ENCODE measurements at regions not wholly inside any gene's neighbourhood (a gene's known extent, or its start where the extent isn't known, plus 50 kb on each side); places are given as distances from the start of the nearest gene placed in this dataset.

DNA sequence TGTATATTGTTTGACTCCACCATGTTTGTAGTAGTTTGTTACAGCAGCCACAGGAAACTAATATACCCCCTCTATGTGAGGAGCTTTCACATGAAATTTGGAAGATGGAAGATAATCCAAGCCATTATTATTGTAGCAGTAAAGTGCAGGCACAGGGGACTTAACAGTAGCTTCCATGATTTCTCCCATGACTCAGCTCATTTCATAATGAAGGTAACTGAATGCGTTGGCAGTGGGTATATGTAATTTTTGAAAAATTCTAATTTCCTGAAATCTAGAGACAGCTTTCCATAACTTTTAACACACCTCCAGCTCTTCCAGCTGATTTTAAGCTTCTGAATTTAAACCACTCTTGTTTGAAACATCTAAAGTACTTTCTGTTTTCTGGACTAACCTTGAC, 181.2 kb downstream of the NR4A2 start:
- CTCF ChIA-PET = interaction anchor here (0.5 kb wide), 1 partner anchor 18 kb away, joined by 3 read pairs; no protein-coding TSS in a partner anchor
- H2AK9ac ChIP-seq (replicated peaks; ENCODE audit: low read depth, low read length, poor library complexity) = no peak overlapping the region
- H2BK15ac ChIP-seq (ENCODE audit: low read depth, low read length) = no peak overlapping the region
- no peak overlapping the region for H4K8ac ChIP-seq (ENCODE audit: low read depth in 2 of 2, low read length in 2 of 2)
- no peak overlapping the region for H3K9ac ChIP-seq (ENCODE audit: low read depth, low read length)
- H2BK120ac ChIP-seq (ENCODE audit: low read depth, low read length) = no peak overlapping the region
- no peak overlapping the region for H3K4me3 ChIP-seq (ENCODE audit: insufficient read depth, low read depth, low read length)
- intact Hi-C loops (cut with micrococcal nuclease) (no loop called here), in situ Hi-C loops (cut with MboI; ENCODE audit: low sequenced_read_pairs) (no loop called here), dilution Hi-C loops (cut with HindIII; ENCODE audit: low sequenced_read_pairs, unreplicated experiment) (no loop called here)
- no peak overlapping the region for H4K5ac ChIP-seq (ENCODE audit: low read depth, low read length)
- no peak overlapping the region for H2AFZ ChIP-seq (replicated peaks; ENCODE audit: low read length, poor library complexity)
- no peaks in the 10 kb centered on the region for H3K4me1 ChIP-seq (ENCODE audit: control insufficient read depth, insufficient read depth, low read length)
- no peaks in the 10 kb centered on the region for H3K79me1 ChIP-seq (ENCODE audit: low read depth in 1 of 2, low read length in 2 of 2)
- no CpG with 5 or more reads among the region's 1 CpG for WGBS, 2 experiments (ENCODE audit: extremely low coverage in 2 of 2, insufficient read length in 1 of 2)
- peaks cover 2% of the 10 kb centered on the region for H3K9me3 ChIP-seq (ENCODE audit: control insufficient read depth, insufficient read depth, low read length)
- DNase-seq (no peak), ATAC-seq (ENCODE audit: low read depth) (no peak)
- H3K4me2 ChIP-seq (ENCODE audit: low read depth, low read length) = no peak overlapping the region
- no peak overlapping the region for H3K14ac ChIP-seq (replicated peaks; ENCODE audit: low read depth, low read length)
- no peak for TF ChIP-seq BHLHE40 (IDR thresholded peaks at IDR 0.05; ENCODE audit: low read depth, low read length)
- TF ChIP-seq FOS (IDR thresholded peaks at IDR 0.05; ENCODE audit: low read depth, low read length) = no peak
- no peak for TF ChIP-seq MAFK (IDR thresholded peaks at IDR 0.05; ENCODE audit: low read depth, low read length)
- TF ChIP-seq POLR2A (IDR thresholded peaks at IDR 0.05; ENCODE audit: low read depth, low read length) = no peak
- TF ChIP-seq RAD21 (IDR thresholded peaks at IDR 0.05; ENCODE audit: low read length) = no peak
- no peak for TF ChIP-seq RFX5 (IDR thresholded peaks at IDR 0.05; ENCODE audit: low read depth, low read length)
- TF ChIP-seq RCOR1 (IDR thresholded peaks at IDR 0.05; ENCODE audit: insufficient replicate concordance, low read length) = no peak
- TF ChIP-seq, protein P1, sequence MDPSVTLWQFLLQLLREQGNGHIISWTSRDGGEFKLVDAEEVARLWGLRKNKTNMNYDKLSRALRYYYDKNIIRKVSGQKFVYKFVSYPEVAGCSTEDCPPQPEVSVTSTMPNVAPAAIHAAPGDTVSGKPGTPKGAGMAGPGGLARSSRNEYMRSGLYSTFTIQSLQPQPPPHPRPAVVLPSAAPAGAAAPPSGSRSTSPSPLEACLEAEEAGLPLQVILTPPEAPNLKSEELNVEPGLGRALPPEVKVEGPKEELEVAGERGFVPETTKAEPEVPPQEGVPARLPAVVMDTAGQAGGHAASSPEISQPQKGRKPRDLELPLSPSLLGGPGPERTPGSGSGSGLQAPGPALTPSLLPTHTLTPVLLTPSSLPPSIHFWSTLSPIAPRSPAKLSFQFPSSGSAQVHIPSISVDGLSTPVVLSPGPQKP (IDR thresholded peaks at IDR 0.05; ENCODE audit: borderline replicate concordance, low read depth, low read length) = no peak
- TF ChIP-seq MAZ (IDR thresholded peaks at IDR 0.05; ENCODE audit: borderline replicate concordance, low read depth, low read length) = no peak
- TF ChIP-seq SMC3 (IDR thresholded peaks at IDR 0.05; ENCODE audit: low read depth, low read length) = no peak
- TF ChIP-seq, protein P2, sequence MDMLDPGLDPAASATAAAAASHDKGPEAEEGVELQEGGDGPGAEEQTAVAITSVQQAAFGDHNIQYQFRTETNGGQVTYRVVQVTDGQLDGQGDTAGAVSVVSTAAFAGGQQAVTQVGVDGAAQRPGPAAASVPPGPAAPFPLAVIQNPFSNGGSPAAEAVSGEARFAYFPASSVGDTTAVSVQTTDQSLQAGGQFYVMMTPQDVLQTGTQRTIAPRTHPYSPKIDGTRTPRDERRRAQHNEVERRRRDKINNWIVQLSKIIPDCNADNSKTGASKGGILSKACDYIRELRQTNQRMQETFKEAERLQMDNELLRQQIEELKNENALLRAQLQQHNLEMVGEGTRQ (IDR thresholded peaks at IDR 0.05; ENCODE audit: low read depth, low read length) = no peak
- TF ChIP-seq NFE2L2 (IDR thresholded peaks at IDR 0.05; ENCODE audit: low read depth, low read length) = no peak
- TF ChIP-seq CEBPB (IDR thresholded peaks at IDR 0.05; ENCODE audit: low read depth, low read length) = no peak
- no peak for TF ChIP-seq MXI1 (IDR thresholded peaks at IDR 0.05; ENCODE audit: borderline replicate concordance, low read depth, low read length)
- H2BK5ac ChIP-seq (ENCODE audit: low read depth, low read length, poor library complexity, severe bottlenecking) = no peak overlapping the region
- POLR2A ChIA-PET (ENCODE audit: unreplicated experiment) = no interaction called here
- no peak overlapping the region for H3K4ac ChIP-seq (ENCODE audit: low read depth, low read length)
- H3K23ac ChIP-seq (ENCODE audit: low read depth, low read length) = no peak overlapping the region
- no peaks in the 10 kb centered on the region for H3K9me1 ChIP-seq (ENCODE audit: insufficient read depth, low read length)
- H3K36me3 ChIP-seq (ENCODE audit: control insufficient read depth, insufficient read depth, low read length) = no peaks in the 10 kb centered on the region
- H3K27ac ChIP-seq (ENCODE audit: insufficient read depth, low read length) = no peak overlapping the region
- H3K56ac ChIP-seq (ENCODE audit: extremely low read depth, insufficient read depth, low read length) = no peak overlapping the region
- no peaks in the 10 kb centered on the region for H4K20me1 ChIP-seq (ENCODE audit: insufficient read depth, low read length)
- H4K91ac ChIP-seq (ENCODE audit: insufficient read depth, low read depth, low read length) = no peak overlapping the region
- no TSS peak for BruUV-seq (replicated peaks)
- H3K27me3 ChIP-seq (ENCODE audit: control insufficient read depth, insufficient read depth, low read length) = no peaks in the 10 kb centered on the region
- no peak overlapping the region for H2AK5ac ChIP-seq (ENCODE audit: low read depth, low read length)
- H3K18ac ChIP-seq (ENCODE audit: low read depth, low read length) = no peak overlapping the region
- H2BK20ac ChIP-seq (ENCODE audit: low read depth, low read length) = no peak overlapping the region

Measured in IMR-90 (cell line).